ENCODE measurements at regions not wholly inside any gene's neighbourhood (a gene's known extent, or its start where the extent isn't known, plus 50 kb on each side); places are given as distances from the start of the nearest gene placed in this dataset.

DNA sequence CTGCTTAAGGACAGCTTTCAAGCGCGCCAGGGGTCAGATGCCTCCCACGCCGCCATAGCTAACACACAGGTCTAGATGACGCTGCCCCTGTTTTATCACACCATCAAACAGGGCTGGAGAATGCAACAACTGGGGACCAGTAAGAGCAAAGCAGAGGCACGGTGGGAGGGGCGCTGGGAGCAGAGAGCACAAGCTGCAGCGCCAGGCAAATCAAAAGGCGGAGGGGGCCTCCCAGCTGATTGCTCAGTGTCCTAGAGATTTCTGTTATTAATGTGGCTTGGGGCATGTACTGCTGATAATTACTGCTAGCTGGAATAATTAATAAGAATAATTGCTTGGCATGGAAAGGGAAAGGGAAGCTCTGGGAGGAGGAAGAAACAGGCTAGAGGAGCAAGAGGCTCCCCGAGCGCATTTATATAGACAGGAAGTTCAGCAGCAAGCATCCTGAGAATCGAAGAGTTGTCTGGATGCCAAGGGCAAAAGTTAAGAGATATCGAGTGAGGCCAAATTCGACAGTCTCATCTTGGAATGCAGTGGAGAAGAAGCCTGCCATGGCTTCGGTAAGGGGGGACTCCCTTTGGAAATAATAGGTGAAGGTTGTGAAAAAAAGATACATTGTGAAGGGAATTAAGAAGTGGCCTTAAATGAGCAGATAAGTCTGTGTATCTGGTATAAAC lies 104.5 kb upstream of the ZNF521 start:
- Histone ChIP-seq H3K4me2 (ENCODE audit: low read depth, low read length, poor library complexity, severe bottlenecking) (no peak overlapping the region), H3K27me3 (ENCODE audit: insufficient read depth, low read length, poor library complexity, severe bottlenecking) (no peaks in the 10 kb centered on the region), H3K9me2 (replicated peaks; ENCODE audit: low read depth, low read length) (no peaks in the 10 kb centered on the region), H3K4me3 (ENCODE audit: low read length, poor library complexity, severe bottlenecking) (no peak overlapping the region), H3K9me3 (ENCODE audit: insufficient read depth, low read depth, low read length) (no peaks in the 10 kb centered on the region), H4K20me1 (ENCODE audit: insufficient read depth, low read length, poor library complexity, severe bottlenecking) (no peaks in the 10 kb centered on the region), H2AFZ (ENCODE audit: low read length) (no peak overlapping the region), H3K36me3 (ENCODE audit: insufficient read depth, low read length) (no peaks in the 10 kb centered on the region), H3K79me2 (ENCODE audit: insufficient read depth, low read length) (no peaks in the 10 kb centered on the region), H3K4me1 (ENCODE audit: insufficient read depth, low read length, poor library complexity, severe bottlenecking) (no peaks in the 10 kb centered on the region), H3F3A (ENCODE audit: low read depth) (no peaks in the 10 kb centered on the region), H3K9ac (ENCODE audit: low read depth, low read length, poor library complexity, severe bottlenecking) (no peak overlapping the region)
- TF ChIP-seq, protein P1, sequence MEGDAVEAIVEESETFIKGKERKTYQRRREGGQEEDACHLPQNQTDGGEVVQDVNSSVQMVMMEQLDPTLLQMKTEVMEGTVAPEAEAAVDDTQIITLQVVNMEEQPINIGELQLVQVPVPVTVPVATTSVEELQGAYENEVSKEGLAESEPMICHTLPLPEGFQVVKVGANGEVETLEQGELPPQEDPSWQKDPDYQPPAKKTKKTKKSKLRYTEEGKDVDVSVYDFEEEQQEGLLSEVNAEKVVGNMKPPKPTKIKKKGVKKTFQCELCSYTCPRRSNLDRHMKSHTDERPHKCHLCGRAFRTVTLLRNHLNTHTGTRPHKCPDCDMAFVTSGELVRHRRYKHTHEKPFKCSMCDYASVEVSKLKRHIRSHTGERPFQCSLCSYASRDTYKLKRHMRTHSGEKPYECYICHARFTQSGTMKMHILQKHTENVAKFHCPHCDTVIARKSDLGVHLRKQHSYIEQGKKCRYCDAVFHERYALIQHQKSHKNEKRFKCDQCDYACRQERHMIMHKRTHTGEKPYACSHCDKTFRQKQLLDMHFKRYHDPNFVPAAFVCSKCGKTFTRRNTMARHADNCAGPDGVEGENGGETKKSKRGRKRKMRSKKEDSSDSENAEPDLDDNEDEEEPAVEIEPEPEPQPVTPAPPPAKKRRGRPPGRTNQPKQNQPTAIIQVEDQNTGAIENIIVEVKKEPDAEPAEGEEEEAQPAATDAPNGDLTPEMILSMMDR (conservative IDR thresholded peaks at IDR 0.05; ENCODE audit: low read length) = no peak
- no peak for TF ChIP-seq EZH2phosphoT487 (IDR thresholded peaks at IDR 0.05; ENCODE audit: borderline replicate concordance)

DNA sequence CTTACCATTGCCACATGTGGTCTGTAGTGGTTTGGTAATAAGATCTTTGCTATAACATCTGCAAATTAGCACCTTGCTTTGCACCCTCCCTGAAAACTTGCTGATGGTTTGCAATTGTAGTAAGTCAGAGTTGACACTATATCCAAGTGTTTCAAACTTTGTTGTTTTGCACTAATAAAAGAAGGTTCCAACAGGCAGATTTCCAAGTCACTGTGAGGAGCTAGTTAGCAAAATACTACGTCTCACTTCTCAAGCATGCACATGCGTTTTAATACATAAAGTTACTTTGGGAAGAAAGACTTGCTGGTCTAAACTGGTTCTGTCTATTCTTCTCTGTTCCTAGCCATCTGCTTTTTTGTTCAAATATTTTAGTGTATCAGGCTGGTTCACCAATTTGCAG lies 103.7 kb upstream of the ZNF521 start:
- H3K4me1 ChIP-seq (ENCODE audit: insufficient read depth, low read length, poor library complexity, severe bottlenecking) = no peaks in the 10 kb centered on the region
- TF ChIP-seq, protein P1 (conservative IDR thresholded peaks at IDR 0.05; ENCODE audit: low read length) = no peak
- TF ChIP-seq EZH2phosphoT487 (IDR thresholded peaks at IDR 0.05; ENCODE audit: borderline replicate concordance) = no peak
- no peak overlapping the region for H3K4me3 ChIP-seq (ENCODE audit: low read length, poor library complexity, severe bottlenecking)
- H3K36me3 ChIP-seq (ENCODE audit: insufficient read depth, low read length) = no peaks in the 10 kb centered on the region
- H3K9me2 ChIP-seq (replicated peaks; ENCODE audit: low read depth, low read length) = no peaks in the 10 kb centered on the region
- H3F3A ChIP-seq (ENCODE audit: low read depth) = no peaks in the 10 kb centered on the region
- no peak overlapping the region for H2AFZ ChIP-seq (ENCODE audit: low read length)
- H3K9ac ChIP-seq (ENCODE audit: low read depth, low read length, poor library complexity, severe bottlenecking) = no peak overlapping the region
- no peaks in the 10 kb centered on the region for H3K27me3 ChIP-seq (ENCODE audit: insufficient read depth, low read length, poor library complexity, severe bottlenecking)
- H4K20me1 ChIP-seq (ENCODE audit: insufficient read depth, low read length, poor library complexity, severe bottlenecking) = no peaks in the 10 kb centered on the region
- H3K79me2 ChIP-seq (ENCODE audit: insufficient read depth, low read length) = no peaks in the 10 kb centered on the region
- no peak overlapping the region for H3K4me2 ChIP-seq (ENCODE audit: low read depth, low read length, poor library complexity, severe bottlenecking)
- no peaks in the 10 kb centered on the region for H3K9me3 ChIP-seq (ENCODE audit: insufficient read depth, low read depth, low read length)

DNA sequence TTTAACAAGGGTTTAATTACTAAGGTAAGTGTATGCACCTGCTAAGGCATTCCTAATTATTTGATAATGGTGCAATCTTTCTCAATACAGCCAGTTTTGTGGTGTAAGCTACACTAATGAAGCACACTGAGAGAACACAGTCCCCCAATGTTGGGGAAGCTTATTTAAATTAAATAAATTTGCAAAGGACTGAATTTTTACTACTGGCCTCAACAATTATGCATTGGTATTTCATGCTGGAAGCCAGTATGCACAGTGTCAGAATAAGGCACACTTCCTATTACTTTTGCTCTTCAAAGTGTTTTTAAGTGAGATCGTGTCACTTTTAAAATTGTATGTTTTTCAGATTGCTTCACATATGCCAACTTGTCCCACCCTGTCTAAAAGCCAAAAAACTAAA lies 103.2 kb upstream of the ZNF521 start:
- no peak overlapping the region for H3K4me3 ChIP-seq (ENCODE audit: low read length, poor library complexity, severe bottlenecking)
- H3K27me3 ChIP-seq (ENCODE audit: insufficient read depth, low read length, poor library complexity, severe bottlenecking) = no peaks in the 10 kb centered on the region
- H4K20me1 ChIP-seq (ENCODE audit: insufficient read depth, low read length, poor library complexity, severe bottlenecking) = no peaks in the 10 kb centered on the region
- no peaks in the 10 kb centered on the region for H3K9me3 ChIP-seq (ENCODE audit: insufficient read depth, low read depth, low read length)
- no peak for TF ChIP-seq EZH2phosphoT487 (IDR thresholded peaks at IDR 0.05; ENCODE audit: borderline replicate concordance)
- TF ChIP-seq, protein P1 (conservative IDR thresholded peaks at IDR 0.05; ENCODE audit: low read length) = no peak
- no peaks in the 10 kb centered on the region for H3K4me1 ChIP-seq (ENCODE audit: insufficient read depth, low read length, poor library complexity, severe bottlenecking)
- no peak overlapping the region for H3K9ac ChIP-seq (ENCODE audit: low read depth, low read length, poor library complexity, severe bottlenecking)
- H3K79me2 ChIP-seq (ENCODE audit: insufficient read depth, low read length) = no peaks in the 10 kb centered on the region
- no peaks in the 10 kb centered on the region for H3K36me3 ChIP-seq (ENCODE audit: insufficient read depth, low read length)
- no peak overlapping the region for H2AFZ ChIP-seq (ENCODE audit: low read length)
- no peaks in the 10 kb centered on the region for H3F3A ChIP-seq (ENCODE audit: low read depth)
- no peak overlapping the region for H3K4me2 ChIP-seq (ENCODE audit: low read depth, low read length, poor library complexity, severe bottlenecking)
- H3K9me2 ChIP-seq (replicated peaks; ENCODE audit: low read depth, low read length) = no peaks in the 10 kb centered on the region

All from Loucy (cell line).